Fibroblast of lung (primary cell): ENCODE measurements at regions not wholly inside any gene's neighbourhood (a gene's known extent, or its start where the extent isn't known, plus 50 kb on each side); places are given as distances from the start of the nearest gene placed in this dataset.

Experiments
- EZH2 ChIP-seq: IDR thresholded peaks from 2 replicates; pipeline ENCODE4 v1.5.1; 2012; ENCODE audit warnings: low read length, control low read depth, mild to moderate bottlenecking; ENCODE audit errors: missing control alignments
- TF ChIP-seq, protein P1 (sequence below), 2 donors: IDR thresholded peaks in 1 of 2; conservative IDR thresholded peaks in 1 of 2; 1 replicate in 1 of 2; 2 replicates in 1 of 2; pipeline ENCODE4 v1.5.1; 2011 to 2012; ENCODE audit warnings: low read length in 2 of 2, control low read depth in 1 of 2, inconsistent platforms in 1 of 2, low read depth in 1 of 2, mild to moderate bottlenecking in 1 of 2

DNA sequence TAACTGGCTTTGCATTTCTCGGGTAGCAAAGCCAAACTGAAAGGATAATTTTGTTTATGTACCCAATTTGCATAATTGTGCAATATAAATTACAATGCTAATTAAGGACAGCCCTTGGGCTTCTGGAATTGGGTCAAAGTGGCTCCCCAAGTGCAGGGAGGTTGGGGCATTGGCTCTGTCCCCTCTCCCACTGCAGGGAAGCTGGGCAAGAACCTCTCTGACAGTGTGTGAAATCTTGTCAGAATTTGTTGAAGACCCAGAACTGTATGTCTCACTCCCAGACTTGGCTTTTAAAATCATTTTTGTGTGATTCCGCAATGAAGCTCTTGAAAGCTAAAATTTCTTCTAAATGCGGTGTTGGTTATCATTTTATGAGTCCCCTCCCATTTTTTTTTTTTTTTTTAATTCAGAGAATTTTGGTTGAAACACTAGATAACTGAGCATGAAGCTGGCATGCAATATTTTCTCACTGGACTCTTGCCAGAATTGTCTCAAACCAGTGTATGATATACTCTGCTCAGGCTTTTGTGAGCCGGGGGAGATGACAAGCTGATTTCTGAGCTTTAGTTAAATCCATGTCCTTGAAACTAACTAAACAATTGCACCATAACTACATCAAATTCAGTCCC, 878.9 kb upstream of the CXADR start:
- TF ChIP-seq, protein P1, sequence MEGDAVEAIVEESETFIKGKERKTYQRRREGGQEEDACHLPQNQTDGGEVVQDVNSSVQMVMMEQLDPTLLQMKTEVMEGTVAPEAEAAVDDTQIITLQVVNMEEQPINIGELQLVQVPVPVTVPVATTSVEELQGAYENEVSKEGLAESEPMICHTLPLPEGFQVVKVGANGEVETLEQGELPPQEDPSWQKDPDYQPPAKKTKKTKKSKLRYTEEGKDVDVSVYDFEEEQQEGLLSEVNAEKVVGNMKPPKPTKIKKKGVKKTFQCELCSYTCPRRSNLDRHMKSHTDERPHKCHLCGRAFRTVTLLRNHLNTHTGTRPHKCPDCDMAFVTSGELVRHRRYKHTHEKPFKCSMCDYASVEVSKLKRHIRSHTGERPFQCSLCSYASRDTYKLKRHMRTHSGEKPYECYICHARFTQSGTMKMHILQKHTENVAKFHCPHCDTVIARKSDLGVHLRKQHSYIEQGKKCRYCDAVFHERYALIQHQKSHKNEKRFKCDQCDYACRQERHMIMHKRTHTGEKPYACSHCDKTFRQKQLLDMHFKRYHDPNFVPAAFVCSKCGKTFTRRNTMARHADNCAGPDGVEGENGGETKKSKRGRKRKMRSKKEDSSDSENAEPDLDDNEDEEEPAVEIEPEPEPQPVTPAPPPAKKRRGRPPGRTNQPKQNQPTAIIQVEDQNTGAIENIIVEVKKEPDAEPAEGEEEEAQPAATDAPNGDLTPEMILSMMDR (conservative IDR thresholded peaks at IDR 0.05 in 1 of 2, IDR thresholded peaks at IDR 0.05 in 1 of 2; ENCODE audit: low read depth in 1 of 2, low read length in 2 of 2), result no peak
- TF ChIP-seq EZH2, result no peak
